GM18498 (cell line): ENCODE measurements at regions not wholly inside any gene's neighbourhood (a gene's known extent, or its start where the extent isn't known, plus 50 kb on each side); places are given as distances from the start of the nearest gene placed in this dataset.

ENCODE experiments used
- ATAC-seq: cut with Tn5 transposase; IDR thresholded peaks from one replicate; pipeline ENCODE4 v1.9.1; 2021; ENCODE audit warnings: mild to moderate bottlenecking, moderate library complexity; ENCODE audit not compliant: unreplicated experiment

GRCh38 chr3:137409584-137409983 lies 354.5 kb upstream of the SOX14 start:
- no peak for ATAC-seq

- ATAC-seq, result no peak
Observed at GRCh38 chr3:137410028-137410427, 354.1 kb upstream of the SOX14 start.

- ATAC-seq, result no peak
Observed at GRCh38 chr3:137420198-137420995, 343.7 kb upstream of the SOX14 start.

- no peak for ATAC-seq
Observed at GRCh38 chr3:137438561-137438960, 325.6 kb upstream of the SOX14 start.

- ATAC-seq, result no peak
Observed at GRCh38 chr3:137460944-137461343, 303.2 kb upstream of the SOX14 start.

- ATAC-seq, result no peak
Observed at GRCh38 chr3:137463131-137463530, 301.0 kb upstream of the SOX14 start.

- no peak for ATAC-seq
Observed at GRCh38 chr3:137464341-137464740, 299.8 kb upstream of the SOX14 start.

- ATAC-seq, result no peak
Observed at GRCh38 chr3:137468446-137468845, 295.7 kb upstream of the SOX14 start.

GRCh38 chr3:137469263-137469662 lies 294.9 kb upstream of the SOX14 start:
- ATAC-seq, result no peak

- peak; percentile 56 for ATAC-seq
Observed at GRCh38 chr3:137471130-137471529, 293.0 kb upstream of the SOX14 start.

- ATAC-seq, result no peak
Observed at GRCh38 chr3:137471558-137472204, 292.4 kb upstream of the SOX14 start.

- ATAC-seq, result no peak
Observed at GRCh38 chr3:137477614-137478013, 286.5 kb upstream of the SOX14 start.

GRCh38 chr3:137509354-137510045 lies 254.6 kb upstream of the SOX14 start:
- no peak for ATAC-seq

GRCh38 chr3:137511655-137512054 lies 252.5 kb upstream of the SOX14 start:
- ATAC-seq, result no peak

GRCh38 chr3:137514853-137515252 lies 249.3 kb upstream of the SOX14 start:
- no peak for ATAC-seq

GRCh38 chr3:137519602-137520001 lies 244.5 kb upstream of the SOX14 start:
- no peak for ATAC-seq

- no peak for ATAC-seq
Observed at GRCh38 chr3:137524751-137525150, 239.4 kb upstream of the SOX14 start.

GRCh38 chr3:137525471-137525870 lies 238.6 kb upstream of the SOX14 start:
- no peak for ATAC-seq

- ATAC-seq, result no peak
Observed at GRCh38 chr3:137542049-137542448, 222.1 kb upstream of the SOX14 start.

- ATAC-seq, result no peak
Observed at GRCh38 chr3:137554242-137554641, 209.9 kb upstream of the SOX14 start.

- ATAC-seq, result no peak
Observed at GRCh38 chr3:137568880-137569279, 195.2 kb upstream of the SOX14 start.

- ATAC-seq, result no peak
Observed at GRCh38 chr3:137572931-137573330, 191.2 kb upstream of the SOX14 start.
